MM.1S (cell line): ENCODE measurements at regions not wholly inside any gene's neighbourhood (a gene's known extent, or its start where the extent isn't known, plus 50 kb on each side); places are given as distances from the start of the nearest gene placed in this dataset.
A peak's percentile ranks its signal among the peaks of the same experiment; 100 is the strongest.

Experiments used
- CTCF ChIP-seq: fragments of 300-600 bp; sonication (generic); IDR thresholded peaks from 2 replicates; pipeline ENCODE4 v1.5.1; 2016; ENCODE audit warnings: antibody characterized with exemption, low read length, mixed read lengths
- EZH2phosphoT487 ChIP-seq: fragments of 300-600 bp; sonication (generic); IDR thresholded peaks from 2 replicates; pipeline ENCODE4 v1.6.1; 2018; ENCODE audit warnings: antibody characterized with exemption, low read length

- TF ChIP-seq CTCF (0 out of 2 replicates have a peak, but pooled peaks have one; percentile 12), EZH2phosphoT487 (no peak)
Measured at GRCh38 chr12:4099276-4099675, 174.3 kb upstream of the CCND2 start.
